Hepatocyte (in vitro differentiated cells): ENCODE measurements at regions not wholly inside any gene's neighbourhood (a gene's known extent, or its start where the extent isn't known, plus 50 kb on each side); places are given as distances from the start of the nearest gene placed in this dataset.

ENCODE experiments used
- DNase-seq: peaks from one replicate; pipeline ENCODE4 v3.0.0-alpha.2; 2016; ENCODE audit warnings: low spot score
- H2AFZ ChIP-seq: fragments of 200-600 bp; sonication (generic); 2 replicates; pipeline ENCODE4 v1.6.0; 2016; ENCODE audit warnings: antibody characterized with exemption, mild to moderate bottlenecking
- H3K27ac ChIP-seq: fragments of 200-600 bp; sonication (generic); 2 replicates; pipeline ENCODE4 v1.5.1; 2016; ENCODE audit warnings: mild to moderate bottlenecking
- H3K27me3 ChIP-seq: fragments of 200-600 bp; sonication (generic); 2 replicates; pipeline ENCODE4 v1.6.1; 2016
- H3K36me3 ChIP-seq: fragments of 200-600 bp; sonication (generic); replicated peaks from 2 replicates; pipeline ENCODE4 v1.5.1; 2016; ENCODE audit warnings: low read depth; ENCODE audit not compliant: insufficient read depth
- H3K4me1 ChIP-seq: fragments of 200-600 bp; sonication (generic); 2 replicates; pipeline ENCODE4 v1.5.1; 2016; ENCODE audit warnings: mild to moderate bottlenecking, moderate library complexity; ENCODE audit not compliant: insufficient read depth
- H3K4me2 ChIP-seq: fragments of 200-600 bp; sonication (generic); 2 replicates; pipeline ENCODE4 v1.6.0; 2016
- H3K4me3 ChIP-seq: fragments of 200-600 bp; sonication (generic); 2 replicates; pipeline ENCODE4 v1.5.1; 2016; ENCODE audit warnings: mild to moderate bottlenecking
- H3K79me2 ChIP-seq: fragments of 200-600 bp; sonication (generic); 2 replicates; pipeline ENCODE4 v1.6.0; 2017; ENCODE audit warnings: mild to moderate bottlenecking
- H3K9me2 ChIP-seq: fragments of 200-600 bp; sonication (generic); replicated peaks from 2 replicates; pipeline ENCODE4 v1.6.0; 2017; ENCODE audit warnings: mild to moderate bottlenecking; ENCODE audit not compliant: insufficient read depth
- H3K9me3 ChIP-seq: fragments of 200-600 bp; sonication (generic); 2 replicates; pipeline ENCODE4 v1.5.1; 2016; ENCODE audit warnings: low read depth, mild to moderate bottlenecking
- H4K20me1 ChIP-seq: fragments of 200-600 bp; sonication (generic); 2 replicates; pipeline ENCODE4 v1.6.0; 2016; ENCODE audit warnings: mild to moderate bottlenecking; ENCODE audit not compliant: insufficient read depth, poor library complexity, severe bottlenecking
- CTCF ChIP-seq: fragments of 200-600 bp; sonication (generic); IDR thresholded peaks from 2 replicates; pipeline ENCODE4 v1.5.1; 2016; ENCODE audit warnings: antibody characterized with exemption, mild to moderate bottlenecking; ENCODE audit not compliant: poor library complexity
- EZH2 ChIP-seq: fragments of 200-600 bp; sonication (generic); IDR thresholded peaks from 2 replicates; pipeline ENCODE4 v1.6.1; 2016; ENCODE audit warnings: antibody characterized with exemption, mild to moderate bottlenecking, borderline replicate concordance
- EZH2phosphoT487 ChIP-seq: fragments of 200-600 bp; sonication (generic); IDR thresholded peaks from one replicate; pipeline ENCODE4 v1.6.1; 2018; ENCODE audit warnings: antibody characterized with exemption, mild to moderate bottlenecking, low read depth, moderate library complexity; ENCODE audit not compliant: unreplicated experiment, severe bottlenecking
- WGBS: methylation state at CpG from one replicate; pipeline ENCODE4 v1.1.6; 2016; ENCODE audit warnings: low lambda C conversion rate; ENCODE audit errors: missing lambda C conversion rate; 5-methylcytosine and 5-hydroxymethylcytosine counted together

DNA sequence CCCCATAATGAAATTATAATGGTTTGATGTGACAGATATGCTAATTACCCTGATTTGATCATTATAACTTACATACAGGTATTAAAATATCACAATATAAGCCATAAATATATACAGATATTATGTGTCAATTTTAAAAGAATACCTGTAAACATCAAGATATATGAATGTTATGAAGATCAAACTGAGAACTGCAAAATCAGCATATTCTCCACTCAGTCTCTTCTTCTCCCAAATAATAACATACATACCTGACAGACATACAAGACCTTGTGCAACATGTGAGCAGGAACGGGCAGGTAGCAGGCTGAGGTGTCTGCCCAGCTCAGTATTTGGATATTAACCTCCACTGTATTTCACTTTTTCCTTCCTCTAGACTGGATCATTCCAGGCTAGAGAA, 547.2 kb downstream of the UQCRFS1 start:
- no peaks in the 10 kb centered on the region for H4K20me1 ChIP-seq
- no peaks in the 10 kb centered on the region for H3K9me2 ChIP-seq
- no peak overlapping the region for H3K4me2 ChIP-seq
- no peaks in the 10 kb centered on the region for H3K79me2 ChIP-seq
- no peak for DNase-seq
- H2AFZ ChIP-seq, result no peak overlapping the region
- H3K4me3 ChIP-seq, result no peak overlapping the region
- TF ChIP-seq CTCF (no peak), EZH2 (no peak), EZH2phosphoT487 (no peak)
- H3K27me3 ChIP-seq, result no peaks in the 10 kb centered on the region
- H3K4me1 ChIP-seq, result no peaks in the 10 kb centered on the region
- no peaks in the 10 kb centered on the region for H3K36me3 ChIP-seq
- no peak overlapping the region for H3K27ac ChIP-seq
- H3K9me3 ChIP-seq, result no peaks in the 10 kb centered on the region
- WGBS, result 89% methylated on average over 1 of the region's 1 CpG

GRCh38 chr19:28656644-28657043, 556.3 kb downstream of the UQCRFS1 start:
- no peaks in the 10 kb centered on the region for H4K20me1 ChIP-seq
- no peaks in the 10 kb centered on the region for H3K4me1 ChIP-seq
- H3K27ac ChIP-seq, result no peak overlapping the region
- H3K4me2 ChIP-seq, result no peak overlapping the region
- no peaks in the 10 kb centered on the region for H3K27me3 ChIP-seq
- WGBS, result 75% methylated on average over 2 of the region's 2 CpGs
- H3K79me2 ChIP-seq, result no peaks in the 10 kb centered on the region
- DNase-seq, result no peak
- no peaks in the 10 kb centered on the region for H3K36me3 ChIP-seq
- H2AFZ ChIP-seq, result no peak overlapping the region
- H3K9me3 ChIP-seq, result no peaks in the 10 kb centered on the region
- no peak overlapping the region for H3K4me3 ChIP-seq
- H3K9me2 ChIP-seq, result no peaks in the 10 kb centered on the region
- TF ChIP-seq EZH2, result no peak
- no peak for TF ChIP-seq EZH2phosphoT487
- no peak for TF ChIP-seq CTCF

GRCh38 chr19:28655054-28655453, 557.9 kb downstream of the UQCRFS1 start:
- no peaks in the 10 kb centered on the region for H3K9me2 ChIP-seq
- no peak overlapping the region for H3K27ac ChIP-seq
- no peak for DNase-seq
- no peak overlapping the region for H3K4me3 ChIP-seq
- H3K4me2 ChIP-seq, result no peak overlapping the region
- H3K36me3 ChIP-seq, result no peaks in the 10 kb centered on the region
- no peaks in the 10 kb centered on the region for H3K4me1 ChIP-seq
- TF ChIP-seq CTCF (no peak), EZH2 (no peak), EZH2phosphoT487 (no peak)
- 93% methylated on average over 5 of the region's 5 CpGs for WGBS
- H4K20me1 ChIP-seq, result no peaks in the 10 kb centered on the region
- no peaks in the 10 kb centered on the region for H3K9me3 ChIP-seq
- H3K27me3 ChIP-seq, result no peaks in the 10 kb centered on the region
- H2AFZ ChIP-seq, result no peak overlapping the region
- H3K79me2 ChIP-seq, result no peaks in the 10 kb centered on the region

DNA sequence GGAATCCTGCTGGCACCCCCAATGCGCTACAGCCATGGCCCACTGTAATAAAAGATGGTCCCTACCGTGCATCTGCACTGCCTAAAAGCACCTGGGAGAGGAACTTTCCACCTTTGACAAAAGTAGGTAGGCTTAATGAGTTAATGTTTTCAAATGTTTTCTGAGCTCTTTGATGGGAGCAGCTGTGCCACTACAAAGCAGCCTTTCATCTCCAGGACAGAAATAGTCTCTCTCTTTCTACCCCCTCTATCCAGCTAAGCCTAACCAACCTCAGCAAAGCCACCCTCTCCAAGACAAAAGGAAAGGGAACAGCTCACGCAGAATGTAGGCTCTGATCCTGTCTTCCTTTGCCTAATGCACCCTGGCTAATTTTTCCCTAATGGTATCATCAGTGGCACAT, 560.2 kb downstream of the UQCRFS1 start:
- no peaks in the 10 kb centered on the region for H3K79me2 ChIP-seq

More for the DNA sequence above, 560.2 kb downstream of the UQCRFS1 start:
- no peak for TF ChIP-seq EZH2phosphoT487
- no peaks in the 10 kb centered on the region for H3K27me3 ChIP-seq
- H3K36me3 ChIP-seq, result no peaks in the 10 kb centered on the region
- no peak overlapping the region for H3K27ac ChIP-seq
- no peak overlapping the region for H2AFZ ChIP-seq
- H4K20me1 ChIP-seq, result no peaks in the 10 kb centered on the region
- H3K9me3 ChIP-seq, result no peaks in the 10 kb centered on the region
- no peak for DNase-seq
- no peak overlapping the region for H3K4me3 ChIP-seq
- WGBS, result 87% methylated on average over 3 of the region's 3 CpGs
- H3K4me2 ChIP-seq, result no peak overlapping the region
- no peaks in the 10 kb centered on the region for H3K4me1 ChIP-seq
- H3K9me2 ChIP-seq, result no peaks in the 10 kb centered on the region
